ENCODE measurements at regions not wholly inside any gene's neighbourhood (a gene's known extent, or its start where the extent isn't known, plus 50 kb on each side); places are given as distances from the start of the nearest gene placed in this dataset.
"Not testable (repeated sequence)": the region's sequence is repeated elsewhere in the genome, so short reads cannot be mapped to it uniquely, and the experiment has no call there.

DNA sequence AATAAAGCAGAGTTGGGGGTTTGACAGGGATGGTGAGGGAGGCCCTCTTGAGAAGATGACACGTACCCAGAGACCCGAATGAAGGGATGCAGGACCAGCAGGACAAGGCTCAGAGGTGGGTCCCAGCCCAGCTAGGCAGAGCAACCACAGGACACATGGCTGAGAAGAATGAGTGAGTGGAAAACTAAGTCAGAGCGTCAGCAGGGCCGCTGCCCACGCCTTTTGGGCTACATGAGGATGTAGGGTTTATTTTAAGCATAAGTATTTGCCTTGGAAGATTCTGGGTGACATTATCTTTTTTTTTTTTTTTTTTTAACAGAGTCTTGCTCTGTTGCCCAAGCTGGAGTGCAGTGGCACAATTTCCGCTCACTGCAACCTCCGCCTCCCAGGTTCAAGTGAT, 176.0 kb downstream of the TMEM132E start:
- no peaks in the 10 kb centered on the region for H3K27me3 ChIP-seq
- H3K27ac ChIP-seq = no peak overlapping the region
- no peak overlapping the region for H3K4me3 ChIP-seq
- H3K4me1 ChIP-seq = no peaks in the 10 kb centered on the region
- DNase-seq (ENCODE audit: low spot score in 2 of 2) = no peak
- H3K36me3 ChIP-seq = no peaks in the 10 kb centered on the region
- no peak for TF ChIP-seq POLR2A (IDR thresholded peaks at IDR 0.05)
- TF ChIP-seq, protein P1, sequence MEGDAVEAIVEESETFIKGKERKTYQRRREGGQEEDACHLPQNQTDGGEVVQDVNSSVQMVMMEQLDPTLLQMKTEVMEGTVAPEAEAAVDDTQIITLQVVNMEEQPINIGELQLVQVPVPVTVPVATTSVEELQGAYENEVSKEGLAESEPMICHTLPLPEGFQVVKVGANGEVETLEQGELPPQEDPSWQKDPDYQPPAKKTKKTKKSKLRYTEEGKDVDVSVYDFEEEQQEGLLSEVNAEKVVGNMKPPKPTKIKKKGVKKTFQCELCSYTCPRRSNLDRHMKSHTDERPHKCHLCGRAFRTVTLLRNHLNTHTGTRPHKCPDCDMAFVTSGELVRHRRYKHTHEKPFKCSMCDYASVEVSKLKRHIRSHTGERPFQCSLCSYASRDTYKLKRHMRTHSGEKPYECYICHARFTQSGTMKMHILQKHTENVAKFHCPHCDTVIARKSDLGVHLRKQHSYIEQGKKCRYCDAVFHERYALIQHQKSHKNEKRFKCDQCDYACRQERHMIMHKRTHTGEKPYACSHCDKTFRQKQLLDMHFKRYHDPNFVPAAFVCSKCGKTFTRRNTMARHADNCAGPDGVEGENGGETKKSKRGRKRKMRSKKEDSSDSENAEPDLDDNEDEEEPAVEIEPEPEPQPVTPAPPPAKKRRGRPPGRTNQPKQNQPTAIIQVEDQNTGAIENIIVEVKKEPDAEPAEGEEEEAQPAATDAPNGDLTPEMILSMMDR (IDR thresholded peaks at IDR 0.05) = no peak
- no peak for TF ChIP-seq POLR2AphosphoS5 (IDR thresholded peaks at IDR 0.05)
- intact Hi-C loops (cut with DNase I; ENCODE audit: low total_unique reads) = loop anchor here (10.0 kb wide), 1 partner anchor 789 kb away; no protein-coding TSS in a partner anchor
- no peaks in the 10 kb centered on the region for H3K9me3 ChIP-seq

DNA sequence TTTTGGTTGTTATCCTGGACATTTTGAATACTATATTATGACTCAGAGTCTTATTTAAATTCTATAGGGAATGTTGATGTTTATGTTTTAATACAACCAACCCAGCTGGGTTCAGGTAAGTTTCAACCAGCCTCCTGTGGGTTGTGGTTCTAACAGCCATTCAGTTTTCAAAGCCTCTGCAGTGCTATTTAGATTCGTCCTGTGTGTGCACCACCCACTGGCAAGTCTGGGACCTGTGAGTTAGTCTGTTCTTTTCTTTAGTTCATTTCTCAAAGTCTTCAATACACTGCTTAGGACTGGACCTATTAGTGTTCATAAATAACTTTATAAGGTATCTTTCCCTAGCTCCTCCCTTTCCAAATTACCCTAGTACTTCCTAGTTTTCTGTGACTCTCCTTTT, 170.6 kb downstream of the TMEM132E start:
- Histone ChIP-seq H3K27ac (no peak overlapping the region), H3K36me3 (no peaks in the 10 kb centered on the region), H3K27me3 (no peaks in the 10 kb centered on the region), H3K4me1 (no peaks in the 10 kb centered on the region), H3K9me3 (no peaks in the 10 kb centered on the region), H3K4me3 (no peak overlapping the region)
- no peak for DNase-seq (ENCODE audit: low spot score in 2 of 2)
- intact Hi-C loops (cut with DNase I; ENCODE audit: low total_unique reads) = loop anchor here (10.0 kb wide), 1 partner anchor 795 kb away; no protein-coding TSS in a partner anchor
- no peak for TF ChIP-seq POLR2AphosphoS5 (IDR thresholded peaks at IDR 0.05)
- TF ChIP-seq, protein P1 (IDR thresholded peaks at IDR 0.05) = no peak
- TF ChIP-seq POLR2A (IDR thresholded peaks at IDR 0.05) = no peak

DNA sequence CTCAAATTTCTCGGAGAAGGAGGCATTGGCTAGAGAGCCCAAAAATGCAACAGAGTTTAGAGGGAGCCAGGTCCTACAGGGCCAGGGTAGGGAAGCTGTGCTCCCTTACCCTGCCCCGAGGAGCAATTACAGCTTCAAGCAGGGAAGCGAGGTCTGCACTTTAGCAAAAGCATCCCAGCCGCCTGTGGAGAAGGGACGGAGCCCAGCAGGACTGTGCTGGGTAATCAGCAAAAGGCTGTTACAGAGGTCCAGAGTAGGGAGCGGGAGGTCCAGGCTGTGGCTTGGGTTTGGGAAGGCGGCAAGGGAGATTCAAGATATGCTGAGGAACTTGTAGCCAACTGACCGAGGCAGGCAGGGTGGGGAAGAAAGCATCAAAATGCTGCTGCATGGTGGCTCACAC, 162.6 kb downstream of the TMEM132E start:
- Histone ChIP-seq H3K4me1 (no peaks in the 10 kb centered on the region), H3K27ac (no peak overlapping the region), H3K27me3 (no peaks in the 10 kb centered on the region), H3K36me3 (no peaks in the 10 kb centered on the region), H3K9me3 (no peaks in the 10 kb centered on the region), H3K4me3 (no peak overlapping the region)
- TF ChIP-seq POLR2AphosphoS5 (IDR thresholded peaks at IDR 0.05) (no peak), POLR2A (IDR thresholded peaks at IDR 0.05) (no peak)
- TF ChIP-seq, protein P1 (IDR thresholded peaks at IDR 0.05) = no peak
- DNase-seq (ENCODE audit: low spot score in 2 of 2) = no peak
- intact Hi-C loops (cut with DNase I; ENCODE audit: low total_unique reads) = no loop called here

DNA sequence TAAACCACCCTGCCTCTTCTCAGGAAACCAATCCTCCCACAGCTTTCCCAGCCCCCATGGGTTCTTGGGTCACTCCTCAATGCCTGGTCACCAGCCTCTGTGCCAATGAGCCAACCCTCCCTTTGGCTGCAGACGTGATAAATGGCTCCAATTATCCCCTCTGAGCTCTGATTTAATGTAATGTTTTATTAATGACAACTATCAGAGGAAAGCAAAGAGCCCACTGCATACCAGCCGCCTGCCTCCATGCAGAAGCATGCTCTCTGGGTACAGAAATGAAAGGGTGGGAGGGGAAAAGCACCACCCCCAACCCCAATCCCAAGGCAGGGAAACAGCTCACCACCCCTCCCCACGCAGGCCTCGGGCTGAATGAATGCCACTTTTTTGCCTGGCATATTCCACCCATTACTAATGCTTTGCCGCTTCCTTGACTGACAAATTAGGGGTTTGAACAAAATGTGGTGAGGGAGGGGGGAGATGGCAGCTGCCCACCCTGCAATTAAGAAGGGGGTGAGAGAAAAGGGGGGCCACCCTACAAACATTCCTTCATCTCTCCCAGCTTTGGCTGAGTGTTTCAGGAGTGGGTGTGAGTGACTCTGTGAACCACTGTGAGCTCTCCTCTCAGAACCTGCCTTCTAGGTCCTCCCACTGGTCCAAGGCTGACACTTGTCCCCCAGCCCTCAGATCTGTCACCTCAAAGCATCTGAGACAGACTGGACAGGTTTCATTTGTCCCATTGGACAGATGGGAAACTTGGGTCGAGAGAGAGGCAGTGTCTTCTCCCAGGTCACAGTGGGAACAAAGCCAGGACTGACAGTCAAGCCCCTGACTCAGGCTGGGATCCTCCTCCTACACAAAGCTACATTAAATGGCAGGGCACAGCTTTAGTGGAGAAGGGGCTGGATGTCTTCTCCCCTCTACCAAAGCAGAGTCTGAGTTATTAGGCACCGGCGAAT, 161.5 kb downstream of the TMEM132E start:
- TF ChIP-seq, protein P1 (IDR thresholded peaks at IDR 0.05) = no peak
- no peak for TF ChIP-seq POLR2AphosphoS5 (IDR thresholded peaks at IDR 0.05)
- TF ChIP-seq POLR2A (IDR thresholded peaks at IDR 0.05) = no peak
- no peaks in the 10 kb centered on the region for H3K9me3 ChIP-seq
- H3K27me3 ChIP-seq = no peaks in the 10 kb centered on the region
- intact Hi-C loops (cut with DNase I; ENCODE audit: low total_unique reads) = no loop called here
- no peak for DNase-seq (ENCODE audit: low spot score in 2 of 2)
- no peak overlapping the region for H3K4me3 ChIP-seq
- no peak overlapping the region for H3K27ac ChIP-seq
- H3K4me1 ChIP-seq = no peaks in the 10 kb centered on the region
- no peaks in the 10 kb centered on the region for H3K36me3 ChIP-seq

DNA sequence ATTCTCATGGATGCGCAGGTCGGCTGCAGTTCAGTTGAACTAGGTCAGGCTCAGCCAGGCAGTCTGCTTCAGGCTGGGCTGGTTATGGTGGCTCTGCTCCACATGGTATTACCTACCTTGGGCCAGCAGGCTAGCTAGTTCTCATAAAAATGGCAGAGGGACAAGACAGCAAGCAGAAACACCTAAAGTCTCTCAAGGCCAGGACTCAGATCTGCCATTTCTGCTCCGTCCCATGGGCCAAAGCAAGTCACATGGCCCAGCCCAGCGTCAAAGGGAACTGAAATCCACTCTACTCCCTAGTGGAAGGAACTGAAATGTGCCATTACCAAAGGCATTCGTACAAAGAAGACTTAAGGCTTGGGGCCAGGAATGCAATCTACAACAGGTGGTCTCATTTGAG, 160.0 kb downstream of the TMEM132E start:
- no peaks in the 10 kb centered on the region for H3K4me1 ChIP-seq
- TF ChIP-seq POLR2AphosphoS5 (IDR thresholded peaks at IDR 0.05) = no peak
- TF ChIP-seq, protein P1 (IDR thresholded peaks at IDR 0.05) = no peak
- H3K36me3 ChIP-seq = no peaks in the 10 kb centered on the region
- H3K27ac ChIP-seq = no peak overlapping the region
- H3K9me3 ChIP-seq = no peaks in the 10 kb centered on the region
- no peak for DNase-seq (ENCODE audit: low spot score in 2 of 2)
- intact Hi-C loops (cut with DNase I; ENCODE audit: low total_unique reads) = loop anchor here (5.0 kb wide), 1 partner anchor 748 kb away; no protein-coding TSS in a partner anchor
- H3K4me3 ChIP-seq = no peak overlapping the region
- no peaks in the 10 kb centered on the region for H3K27me3 ChIP-seq

DNA sequence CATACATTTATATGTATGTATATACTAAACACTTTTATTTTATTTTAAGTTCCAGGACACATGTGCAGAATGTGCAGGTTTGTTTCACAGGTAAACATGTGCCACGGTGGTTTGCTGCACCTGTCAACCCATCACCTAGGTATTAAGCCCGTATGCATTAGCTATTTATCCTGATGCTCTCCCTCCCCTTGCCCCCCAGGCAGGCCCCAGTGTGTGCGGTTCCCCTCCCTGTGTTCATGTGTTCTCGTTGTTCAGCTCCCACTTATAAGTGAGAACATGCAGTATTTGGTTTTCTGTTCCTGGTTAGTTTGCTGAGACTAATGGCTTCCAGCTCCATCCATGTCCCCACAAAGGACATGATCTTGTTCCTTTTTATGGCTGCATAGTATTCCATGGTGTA, 158.3 kb downstream of the TMEM132E start:
- H3K27ac ChIP-seq; H3K9me3 ChIP-seq; H3K36me3 ChIP-seq; H3K27me3 ChIP-seq; DNase-seq (ENCODE audit: low spot score in 2 of 2); H3K4me1 ChIP-seq; H3K4me3 ChIP-seq: not testable (repeated sequence)
- intact Hi-C loops (cut with DNase I; ENCODE audit: low total_unique reads) = loop anchor here (5.0 kb wide), 1 partner anchor 750 kb away; no protein-coding TSS in a partner anchor

All from breast epithelium (tissue), 4 donors.